NCI-H345 treated with DMSO at 0.1 percent for 48 hours (cell line): ENCODE measurements at regions not wholly inside any gene's neighbourhood (a gene's known extent, or its start where the extent isn't known, plus 50 kb on each side); places are given as distances from the start of the nearest gene placed in this dataset.

Source experiments
- DNase-seq: peaks from one replicate; lab custom pipeline; 2025; ENCODE audit not compliant: unreplicated experiment; lab: John Stamatoyannopoulos, UW

GRCh38 chr12:77319166-77319565 lies 253.8 kb upstream of the E2F7 start:
- no peak for DNase-seq

- no peak for DNase-seq
Observed at GRCh38 chr12:77315407-77315806, 250.0 kb upstream of the E2F7 start.

- no peak for DNase-seq
Observed at GRCh38 chr12:77314378-77315052, 249.1 kb upstream of the E2F7 start.

GRCh38 chr12:77308056-77308455 lies 242.7 kb upstream of the E2F7 start:
- no peak for DNase-seq

- DNase-seq: no peak
Observed at GRCh38 chr12:77300811-77301210, 235.4 kb upstream of the E2F7 start.

GRCh38 chr12:77299910-77300669 lies 234.7 kb upstream of the E2F7 start:
- DNase-seq: no peak

GRCh38 chr12:77299001-77299400 lies 233.6 kb upstream of the E2F7 start:
- DNase-seq: no peak

GRCh38 chr12:77294016-77294415 lies 228.6 kb upstream of the E2F7 start:
- no peak for DNase-seq

- DNase-seq: no peak
Observed at GRCh38 chr12:77274926-77275325, 209.6 kb upstream of the E2F7 start.

GRCh38 chr12:77273898-77274297 lies 208.5 kb upstream of the E2F7 start:
- DNase-seq: no peak

- DNase-seq: no peak
Observed at GRCh38 chr12:77256956-77257355, 191.6 kb upstream of the E2F7 start.

- no peak for DNase-seq
Observed at GRCh38 chr12:77253321-77253720, 188.0 kb upstream of the E2F7 start.

GRCh38 chr12:77251799-77252198 lies 186.4 kb upstream of the E2F7 start:
- no peak for DNase-seq

GRCh38 chr12:77249892-77250291 lies 184.5 kb upstream of the E2F7 start:
- DNase-seq: no peak

- no peak for DNase-seq
Observed at GRCh38 chr12:77248036-77248435, 182.7 kb upstream of the E2F7 start.

- DNase-seq: no peak
Observed at GRCh38 chr12:77247542-77247941, 182.2 kb upstream of the E2F7 start.

- no peak for DNase-seq
Observed at GRCh38 chr12:77243345-77243744, 178.0 kb upstream of the E2F7 start.

GRCh38 chr12:77239617-77240016 lies 174.2 kb upstream of the E2F7 start:
- DNase-seq: no peak

- no peak for DNase-seq
Observed at GRCh38 chr12:77238335-77238734, 173.0 kb upstream of the E2F7 start.

- no peak for DNase-seq
Observed at GRCh38 chr12:77237896-77238295, 172.5 kb upstream of the E2F7 start.

- DNase-seq: no peak
Observed at GRCh38 chr12:77236066-77236465, 170.7 kb upstream of the E2F7 start.

- no peak for DNase-seq
Observed at GRCh38 chr12:77232045-77232444, 166.7 kb upstream of the E2F7 start.

GRCh38 chr12:77231501-77231918 lies 166.1 kb upstream of the E2F7 start:
- DNase-seq: no peak
